Transverse colon (tissue), 4 donors: ENCODE measurements at regions not wholly inside any gene's neighbourhood (a gene's known extent, or its start where the extent isn't known, plus 50 kb on each side); places are given as distances from the start of the nearest gene placed in this dataset.
"Not testable (repeated sequence)": the region's sequence is repeated elsewhere in the genome, so short reads cannot be mapped to it uniquely, and the experiment has no call there.

Source experiments
- DNase-seq: peaks from one replicate; pipeline ENCODE4 v3.0.0-alpha.2; 2019
- H3K27ac ChIP-seq, 4 donors: fragments of 200-600 bp; sonication (generic); 2 replicates each; pipeline ENCODE4 v1.5.1; 2016 to 2018; ENCODE audit warnings: inconsistent platforms in 4 of 4
- H3K27me3 ChIP-seq: fragments of 200-600 bp; sonication (generic); 2 replicates; pipeline ENCODE4 v1.5.1; 2017; ENCODE audit warnings: inconsistent platforms
- H3K36me3 ChIP-seq, 4 donors: fragments of 200-600 bp; sonication (generic); 2 replicates each; pipeline ENCODE4 v1.5.1; 2017 to 2019; ENCODE audit warnings: inconsistent platforms in 4 of 4
- H3K4me1 ChIP-seq, 4 donors: fragments of 200-600 bp; sonication (generic); 2 replicates each; pipeline ENCODE4 v1.5.1; 2017 to 2020; ENCODE audit warnings: inconsistent platforms in 4 of 4
- H3K4me3 ChIP-seq, 4 donors: fragments of 200-600 bp; sonication (generic); 1 replicate in 1 of 4; 2 replicates in 3 of 4; pipeline versions ENCODE4 v1.5.1 to v1.6.1; 2017 to 2019; ENCODE audit warnings: inconsistent platforms in 4 of 4
- H3K9me3 ChIP-seq, 2 donors: fragments of 200-600 bp; sonication (generic); 2 replicates each; pipeline ENCODE4 v1.5.1; 2017 to 2019; ENCODE audit warnings: inconsistent platforms in 2 of 2
- EP300 ChIP-seq: sonication (generic); formaldehyde crosslinking; IDR thresholded peaks from one replicate; pipeline ENCODE4 v1.6.1; 2017; ENCODE audit warnings: antibody characterized with exemption, low read depth
- POLR2A ChIP-seq: fragments of 450-650 bp; IDR thresholded peaks from one replicate; pipeline ENCODE4 v1.6.1; 2016; ENCODE audit warnings: antibody characterized with exemption, mild to moderate bottlenecking, moderate library complexity
- POLR2AphosphoS5 ChIP-seq, 3 donors: sonication (generic); formaldehyde crosslinking; IDR thresholded peaks; one replicate each; pipeline ENCODE4 v1.6.1; 2016; ENCODE audit warnings: antibody characterized with exemption in 3 of 3
- WGBS, 2 donors: methylation state at CpG; one replicate each; pipeline ENCODE4 v1.1.5; 2018; ENCODE audit warnings: low coverage in 1 of 2; 5-methylcytosine and 5-hydroxymethylcytosine counted together
- in situ Hi-C, 4 donors: fragments of 200-750 bp; cut with MboI; loops; one replicate each; pipeline versions ENCODE4 v1.15.0 to v1.15.1; 2017; ENCODE audit warnings: low sequenced_read_pairs in 3 of 4, low pct_ligation_motif_present in 1 of 4, low pct_unique_long_range_greater_than_20kb in 1 of 4
- intact Hi-C: fragments of 100-400 bp; cut with DNase I; formaldehyde crosslinking; loops from one replicate; pipeline ENCODE4 v1.15.1; 2023; ENCODE audit warnings: low total_unique reads
- TF ChIP-seq, protein P1 (sequence below), 5 experiments: fragments of 200-600 bp in 3 of 5; fragments of 450-650 bp in 2 of 5; sonication (generic) in 3 of 5; IDR thresholded peaks; 1 replicate in 2 of 5; 2 replicates in 3 of 5; pipeline ENCODE4 v1.5.1; 2016 to 2017; ENCODE audit warnings: antibody characterized with exemption in 5 of 5, inconsistent platforms in 3 of 5, mild to moderate bottlenecking in 2 of 5, moderate library complexity in 1 of 5

DNA sequence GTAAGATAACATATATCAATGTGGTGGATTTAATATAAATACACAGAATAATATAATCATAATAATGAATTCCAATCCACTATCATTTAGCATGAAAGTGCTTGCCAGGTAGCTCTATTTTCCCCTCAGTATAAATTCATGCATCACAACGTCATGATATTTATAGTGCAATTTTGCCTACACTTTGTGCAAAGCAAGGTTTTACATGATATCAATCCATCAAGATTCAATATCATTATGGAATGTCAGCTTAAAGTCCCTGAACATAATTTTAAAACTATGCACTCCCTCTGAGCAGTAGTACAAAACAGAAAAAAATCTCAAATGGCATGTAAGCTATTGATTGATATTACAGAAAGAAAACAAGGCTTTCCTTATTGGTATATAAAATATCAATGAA is 962.2 kb upstream of the PCDH20 start:
- H3K27ac ChIP-seq: no peak overlapping the region
- H3K27me3 ChIP-seq: no peaks in the 10 kb centered on the region
- in situ Hi-C loops (no loop called here), intact Hi-C loops (no loop called here)
- no peak for DNase-seq
- H3K36me3 ChIP-seq: no peaks in the 10 kb centered on the region
- WGBS, 2 donors: 59 to 71% methylated on average over 1 of the region's 1 CpG
- no peak overlapping the region for H3K4me3 ChIP-seq
- no peaks in the 10 kb centered on the region for H3K9me3 ChIP-seq
- H3K4me1 ChIP-seq: no peaks in the 10 kb centered on the region
- TF ChIP-seq EP300 (no peak), POLR2A (no peak), POLR2AphosphoS5 (IDR thresholded peaks at IDR 0.05) (no peak)
- TF ChIP-seq, protein P1, sequence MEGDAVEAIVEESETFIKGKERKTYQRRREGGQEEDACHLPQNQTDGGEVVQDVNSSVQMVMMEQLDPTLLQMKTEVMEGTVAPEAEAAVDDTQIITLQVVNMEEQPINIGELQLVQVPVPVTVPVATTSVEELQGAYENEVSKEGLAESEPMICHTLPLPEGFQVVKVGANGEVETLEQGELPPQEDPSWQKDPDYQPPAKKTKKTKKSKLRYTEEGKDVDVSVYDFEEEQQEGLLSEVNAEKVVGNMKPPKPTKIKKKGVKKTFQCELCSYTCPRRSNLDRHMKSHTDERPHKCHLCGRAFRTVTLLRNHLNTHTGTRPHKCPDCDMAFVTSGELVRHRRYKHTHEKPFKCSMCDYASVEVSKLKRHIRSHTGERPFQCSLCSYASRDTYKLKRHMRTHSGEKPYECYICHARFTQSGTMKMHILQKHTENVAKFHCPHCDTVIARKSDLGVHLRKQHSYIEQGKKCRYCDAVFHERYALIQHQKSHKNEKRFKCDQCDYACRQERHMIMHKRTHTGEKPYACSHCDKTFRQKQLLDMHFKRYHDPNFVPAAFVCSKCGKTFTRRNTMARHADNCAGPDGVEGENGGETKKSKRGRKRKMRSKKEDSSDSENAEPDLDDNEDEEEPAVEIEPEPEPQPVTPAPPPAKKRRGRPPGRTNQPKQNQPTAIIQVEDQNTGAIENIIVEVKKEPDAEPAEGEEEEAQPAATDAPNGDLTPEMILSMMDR (IDR thresholded peaks at IDR 0.05): no peak

DNA sequence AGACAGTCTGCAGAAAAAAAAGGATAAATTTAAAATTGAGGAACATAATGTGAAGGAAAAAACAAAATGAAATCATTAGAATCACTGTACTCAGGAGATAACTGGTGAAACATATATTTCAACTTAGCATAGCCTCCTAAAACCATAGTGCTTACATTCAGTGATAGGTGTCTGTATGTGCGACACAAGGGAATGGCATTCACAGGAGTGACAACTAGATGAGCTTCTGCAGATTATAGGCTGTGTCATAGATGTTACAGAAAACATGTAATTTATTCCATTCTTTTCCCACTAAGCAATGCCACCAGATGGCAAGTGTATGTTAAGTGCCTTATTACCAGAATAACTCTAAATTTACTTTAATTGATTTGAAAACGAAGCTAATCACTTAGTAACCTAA is 960.0 kb upstream of the PCDH20 start:
- no peak overlapping the region for H3K4me3 ChIP-seq
- H3K9me3 ChIP-seq: no peaks in the 10 kb centered on the region
- in situ Hi-C loops: no loop called here
- H3K4me1 ChIP-seq: no peaks in the 10 kb centered on the region
- H3K27me3 ChIP-seq: no peaks in the 10 kb centered on the region
- TF ChIP-seq, protein P1 (IDR thresholded peaks at IDR 0.05): no peak
- TF ChIP-seq POLR2A (no peak), EP300 (no peak), POLR2AphosphoS5 (IDR thresholded peaks at IDR 0.05) (no peak)
- H3K27ac ChIP-seq: no peak overlapping the region
- WGBS, 2 donors: 60 to 61% methylated on average over 2 of the region's 2 CpGs
- no peaks in the 10 kb centered on the region for H3K36me3 ChIP-seq
- intact Hi-C loops: no loop called here
- no peak for DNase-seq

DNA sequence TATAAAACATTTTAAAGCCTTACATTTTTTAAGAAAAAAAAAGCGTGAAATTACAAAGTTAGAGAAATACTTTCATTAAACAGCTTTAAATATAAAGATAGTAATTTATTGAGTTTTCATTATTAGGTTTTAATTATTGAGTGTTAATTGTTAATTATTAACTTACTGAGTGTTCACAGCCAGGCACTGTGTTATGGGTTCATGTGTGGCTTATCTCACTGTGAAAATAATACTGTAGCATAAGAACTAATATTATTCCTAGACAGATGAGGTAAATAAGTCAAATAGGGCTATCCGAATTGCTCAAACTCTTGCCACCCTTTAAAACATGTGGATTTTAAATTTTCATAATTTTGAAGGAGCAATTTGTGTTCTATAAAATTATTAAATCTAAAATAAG is 956.1 kb upstream of the PCDH20 start:
- TF ChIP-seq POLR2AphosphoS5 (IDR thresholded peaks at IDR 0.05) (no peak), POLR2A (no peak), EP300 (no peak)
- TF ChIP-seq, protein P1 (IDR thresholded peaks at IDR 0.05): no peak

DNA sequence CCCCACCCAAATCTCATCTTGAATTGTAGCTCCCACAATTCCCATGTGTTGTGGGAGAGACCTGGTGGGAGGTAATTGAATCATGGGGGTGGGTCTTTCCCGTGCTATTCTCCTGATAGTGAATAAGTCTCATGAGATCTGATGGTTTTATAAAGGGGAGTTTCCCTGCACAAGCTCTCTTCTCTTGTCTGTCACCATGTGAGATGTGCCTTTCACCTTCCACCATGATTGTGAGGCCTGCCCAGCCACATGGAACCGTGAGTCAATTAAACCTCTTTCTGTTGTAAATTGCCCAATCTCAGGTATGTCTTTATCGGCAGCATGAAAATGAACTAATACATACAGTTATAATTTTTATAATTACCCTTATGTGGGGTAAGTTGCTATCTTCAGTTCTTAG is 952.3 kb upstream of the PCDH20 start:
- H3K9me3 ChIP-seq, H3K27ac ChIP-seq, H3K36me3 ChIP-seq, H3K4me1 ChIP-seq, DNase-seq, H3K27me3 ChIP-seq, H3K4me3 ChIP-seq, intact Hi-C loops, in situ Hi-C loops: not testable (repeated sequence)
- 79 to 85% methylated on average over 2 to 3 of the region's 3 CpGs for WGBS, 2 donors

More for the DNA sequence above, 956.1 kb upstream of the PCDH20 start:
- no peak overlapping the region for H3K4me3 ChIP-seq
- intact Hi-C loops (no loop called here), in situ Hi-C loops (no loop called here)
- no peak for DNase-seq
- no peaks in the 10 kb centered on the region for H3K9me3 ChIP-seq
- H3K27me3 ChIP-seq: no peaks in the 10 kb centered on the region
- 72 to 78% methylated on average over 2 of the region's 2 CpGs for WGBS, 2 donors
- no peaks in the 10 kb centered on the region for H3K36me3 ChIP-seq
- H3K4me1 ChIP-seq: no peaks in the 10 kb centered on the region
- no peak overlapping the region for H3K27ac ChIP-seq

DNA sequence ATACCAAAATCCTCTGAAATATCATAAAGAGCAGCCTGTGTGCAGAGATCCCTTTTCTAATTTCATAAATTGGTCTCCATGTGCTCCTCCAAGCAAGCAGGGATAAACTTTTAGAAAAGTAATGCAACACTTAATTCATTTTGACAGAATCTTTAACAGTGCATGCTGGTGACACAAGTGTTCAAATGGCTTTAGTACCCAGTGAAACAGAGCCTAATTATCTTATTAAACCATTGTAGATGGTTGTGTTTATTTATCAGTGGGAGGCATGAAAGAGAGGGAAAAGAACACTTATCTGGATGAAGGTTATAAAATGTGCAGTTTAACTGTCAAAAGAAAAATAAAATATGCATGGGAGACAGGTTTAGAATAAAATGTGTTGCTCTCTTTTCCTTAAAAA is 945.0 kb upstream of the PCDH20 start:
- Histone ChIP-seq H3K4me1 (no peaks in the 10 kb centered on the region), H3K36me3 (no peaks in the 10 kb centered on the region), H3K27ac (no peak overlapping the region), H3K9me3 (no peaks in the 10 kb centered on the region), H3K4me3 (no peak overlapping the region), H3K27me3 (no peaks in the 10 kb centered on the region)
- in situ Hi-C loops: no loop called here
- TF ChIP-seq POLR2A (no peak), POLR2AphosphoS5 (IDR thresholded peaks at IDR 0.05) (no peak), EP300 (no peak)
- TF ChIP-seq, protein P1 (IDR thresholded peaks at IDR 0.05): no peak
- intact Hi-C loops: no loop called here
- DNase-seq: no peak
